HuH-7.5 (cell line): ENCODE measurements at regions not wholly inside any gene's neighbourhood (a gene's known extent, or its start where the extent isn't known, plus 50 kb on each side); places are given as distances from the start of the nearest gene placed in this dataset.

Experiments
- DNase-seq: peaks from one replicate; pipeline ENCODE4 v3.0.0; 2011; ENCODE audit warnings: low spot score

GRCh38 chr18:26794230-26795101 is 71.0 kb downstream of the AQP4 start:
- no peak for DNase-seq

GRCh38 chr18:26792661-26793060 is 72.8 kb downstream of the AQP4 start:
- no peak for DNase-seq

- DNase-seq, result no peak
Measured at GRCh38 chr18:26791676-26792075, 73.8 kb downstream of the AQP4 start.

GRCh38 chr18:26784599-26784998 is 80.9 kb downstream of the AQP4 start:
- no peak for DNase-seq

DNA sequence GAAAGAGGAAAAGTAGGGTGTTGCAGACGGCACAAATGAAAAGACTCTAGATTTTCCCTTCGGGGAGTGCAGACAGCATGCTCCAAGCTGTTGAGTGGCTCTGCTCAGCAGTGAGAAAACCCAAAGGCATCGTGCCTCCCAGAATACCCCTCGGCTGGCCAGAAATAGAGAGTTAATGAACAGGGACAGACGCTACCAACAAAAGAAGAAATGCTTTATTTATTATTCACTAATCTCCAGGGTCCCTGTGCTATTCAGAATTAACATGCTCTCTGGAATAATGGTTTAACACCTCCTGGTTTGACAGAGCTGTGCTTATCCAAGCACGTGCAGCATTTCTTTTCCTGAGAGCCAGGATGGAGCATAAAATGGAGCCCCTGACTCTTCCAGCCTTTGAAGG is 82.3 kb downstream of the AQP4 start:
- DNase-seq, result no peak

GRCh38 chr18:26780520-26781325 is 84.8 kb downstream of the AQP4 start:
- no peak for DNase-seq

DNA sequence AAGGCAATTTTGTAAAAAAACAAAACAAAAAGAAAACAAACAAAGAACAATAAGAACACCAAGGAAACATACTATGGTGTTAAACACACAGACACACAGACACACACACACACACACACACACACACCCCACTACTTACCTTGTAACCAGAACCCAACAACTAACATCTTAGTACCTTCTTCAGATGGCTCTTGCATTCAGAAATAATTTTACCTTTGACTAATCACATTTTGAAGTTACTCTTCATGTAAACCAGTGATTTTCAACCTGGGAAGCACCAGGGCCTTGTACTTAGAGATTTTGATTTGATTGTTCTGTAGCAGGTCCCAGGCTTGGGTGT is 87.5 kb downstream of the AQP4 start:
- DNase-seq, result no peak

- DNase-seq, result no peak
Measured at GRCh38 chr18:26777351-26778053, 88.0 kb downstream of the AQP4 start.

DNA sequence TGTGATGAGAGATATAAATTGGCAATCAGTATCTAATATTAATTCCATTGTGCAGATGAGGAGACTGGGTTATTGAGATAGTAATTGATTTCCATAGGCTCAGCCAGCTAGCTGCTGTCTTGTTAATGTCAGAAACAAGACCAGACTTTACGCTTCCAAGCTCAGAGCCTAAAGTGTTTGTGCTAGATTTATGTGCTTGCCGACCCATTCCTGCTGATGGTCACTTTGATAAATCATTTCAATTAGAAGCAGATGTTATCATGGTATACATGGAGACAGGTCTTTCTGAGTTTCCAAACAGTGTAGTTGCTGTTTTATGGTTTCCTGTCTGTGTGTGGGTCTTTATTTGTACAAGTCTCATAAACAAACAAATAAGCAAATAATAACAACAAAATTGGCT is 92.8 kb downstream of the AQP4 start:
- DNase-seq, result no peak

DNA sequence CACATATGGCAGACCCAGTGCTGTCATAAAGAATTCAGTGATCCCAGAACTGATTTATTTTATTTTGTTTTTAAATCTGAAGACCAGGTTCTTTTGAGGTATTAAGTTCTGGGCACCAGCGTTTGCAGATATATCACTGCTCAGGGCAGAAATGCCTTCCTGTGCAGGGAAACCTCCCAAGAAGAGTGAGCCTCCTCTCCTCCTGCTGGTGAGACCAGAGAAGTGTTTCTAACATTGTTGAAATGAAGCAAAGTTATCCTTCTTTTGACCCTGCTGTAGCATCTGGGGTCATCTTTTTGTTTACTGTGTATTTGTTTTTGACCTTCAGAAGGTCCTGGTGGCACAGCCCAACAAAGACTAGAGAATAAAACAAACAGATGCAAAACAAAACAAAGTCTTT is 94.0 kb downstream of the AQP4 start:
- peak; percentile 7 for DNase-seq

GRCh38 chr18:26768385-26768784 is 97.1 kb downstream of the AQP4 start:
- no peak for DNase-seq

DNA sequence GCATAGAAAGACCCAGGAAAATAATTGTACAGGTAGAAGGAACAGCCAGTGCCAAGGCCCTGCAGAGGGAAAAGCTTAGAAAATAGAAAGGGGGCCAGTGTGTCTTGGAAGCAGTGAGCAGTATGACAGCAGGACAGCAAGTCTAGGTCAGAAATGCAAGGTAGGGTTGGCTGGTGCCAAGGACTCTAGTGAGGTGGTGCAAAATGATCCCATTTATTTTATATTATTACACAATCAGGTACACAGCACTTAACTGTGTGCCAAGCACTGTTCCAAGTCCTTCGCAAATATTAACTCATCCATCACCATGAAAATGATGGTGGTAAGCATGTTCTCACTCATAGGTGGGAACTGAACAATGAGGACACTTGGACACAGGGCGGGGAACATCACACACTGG is 100.0 kb downstream of the AQP4 start:
- no peak for DNase-seq

DNA sequence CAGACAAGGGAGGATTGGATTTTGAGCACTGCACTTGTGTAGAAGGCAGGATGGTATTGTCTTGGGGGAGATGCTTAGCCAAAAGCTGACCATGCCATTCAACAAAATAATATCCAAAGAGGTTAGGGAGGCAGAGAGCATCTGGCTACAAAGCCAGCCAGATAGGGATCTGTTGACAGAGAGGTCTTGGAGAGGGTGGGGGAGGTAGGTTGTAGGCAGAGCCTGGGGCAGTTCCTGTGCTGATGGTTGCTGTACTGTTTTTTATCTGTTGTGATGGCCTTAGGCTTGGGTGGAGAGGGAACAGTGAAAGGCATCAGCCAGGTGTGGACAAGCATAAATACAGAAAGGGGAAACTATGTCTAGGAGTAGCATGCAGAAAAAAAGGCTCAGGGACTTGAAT is 100.9 kb downstream of the AQP4 start:
- no peak for DNase-seq

GRCh38 chr18:26764177-26764576 is 101.3 kb downstream of the AQP4 start:
- DNase-seq, result no peak

GRCh38 chr18:26763446-26764110 is 101.9 kb downstream of the AQP4 start:
- DNase-seq, result no peak

- DNase-seq, result no peak
Measured at GRCh38 chr18:26757263-26758019, 108.1 kb downstream of the AQP4 start.

- DNase-seq, result no peak
Measured at GRCh38 chr18:26756556-26756955, 109.0 kb downstream of the AQP4 start.

DNA sequence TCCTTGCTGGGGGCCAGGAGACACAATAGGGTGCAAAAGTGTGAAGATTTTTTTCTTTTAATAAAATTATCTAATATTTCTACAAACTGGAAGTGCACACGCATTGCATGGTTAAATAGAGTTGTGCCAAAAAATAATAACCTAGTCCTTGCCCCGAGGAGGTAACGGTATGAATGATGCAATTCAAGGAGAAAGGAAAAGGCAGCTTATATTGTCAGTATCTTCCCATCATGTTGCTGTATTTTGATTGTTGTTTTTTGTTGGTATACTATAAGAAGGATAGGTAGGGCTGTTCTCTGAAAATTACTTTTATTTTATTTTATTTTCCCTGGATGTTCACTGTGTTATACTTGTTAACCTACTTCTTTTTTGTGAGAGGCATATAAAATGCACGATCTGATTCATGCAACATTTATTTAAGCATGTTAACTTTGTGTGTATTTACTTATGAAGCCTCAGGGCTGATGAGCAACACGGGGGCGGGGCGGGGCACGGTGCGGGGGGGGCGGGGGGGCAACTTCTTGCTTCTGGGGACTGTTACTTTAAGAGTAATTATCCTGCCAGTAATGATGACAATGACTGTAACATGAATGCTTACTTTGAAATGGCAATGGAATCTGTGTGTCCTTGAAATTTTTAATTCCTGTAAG is 118.6 kb downstream of the AQP4 start:
- DNase-seq, result no peak

GRCh38 chr18:26746398-26746797 is 119.1 kb downstream of the AQP4 start:
- DNase-seq, result no peak

DNA sequence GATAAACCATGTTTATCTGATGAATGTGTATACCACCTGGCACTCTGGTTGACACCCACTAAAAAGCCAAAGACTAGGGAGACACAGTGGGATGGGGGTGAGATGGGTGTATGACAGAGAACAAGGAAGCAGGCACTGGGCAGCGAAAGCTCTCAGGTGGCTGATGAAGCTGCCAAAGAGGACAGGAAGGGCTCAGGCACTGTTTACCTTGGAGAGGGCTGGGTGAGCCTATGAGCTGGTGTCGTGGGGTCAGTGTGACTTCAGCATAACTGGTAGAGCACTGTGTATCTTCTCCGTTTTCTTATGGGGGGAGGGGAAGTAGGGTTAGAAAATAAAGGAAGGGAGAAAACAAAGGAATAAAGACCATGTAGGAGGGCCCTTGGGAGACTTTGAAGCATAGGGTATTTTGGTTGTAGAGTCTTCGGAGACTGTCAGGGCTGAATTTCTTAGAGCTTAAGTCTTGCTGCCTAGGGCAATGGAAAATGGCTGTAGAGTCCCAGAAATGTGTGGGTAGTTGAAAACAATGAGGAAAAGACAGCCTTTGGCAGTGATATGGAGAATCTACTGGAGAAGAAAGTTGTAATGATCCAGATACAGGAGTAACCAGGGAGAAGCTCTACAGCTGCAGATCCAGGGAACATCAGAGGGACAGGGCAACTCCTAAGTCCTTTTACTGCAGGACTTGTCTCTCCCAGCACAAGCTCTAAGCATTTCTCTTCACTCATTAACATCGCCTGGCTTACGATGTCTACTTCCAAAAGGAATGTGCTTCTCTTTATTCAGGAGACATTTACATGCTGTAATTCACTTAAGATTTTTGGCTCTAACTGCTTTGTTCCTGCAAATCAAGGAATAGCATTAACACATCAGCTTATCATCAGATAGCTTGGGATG is 120.0 kb downstream of the AQP4 start:
- no peak for DNase-seq
